ENCODE measurements at regions not wholly inside any gene's neighbourhood (a gene's known extent, or its start where the extent isn't known, plus 50 kb on each side); places are given as distances from the start of the nearest gene placed in this dataset.

- no peak for DNase-seq
Measured at GRCh38 chr6:156109713-156110112, 654.1 kb upstream of the NOX3 start.

GRCh38 chr6:156107624-156108101, 652.0 kb upstream of the NOX3 start:
- DNase-seq, result no peak

GRCh38 chr6:156102129-156102528, 646.5 kb upstream of the NOX3 start:
- no peak for DNase-seq

GRCh38 chr6:156098839-156099238, 643.2 kb upstream of the NOX3 start:
- no peak for DNase-seq

GRCh38 chr6:156087487-156087886, 631.8 kb upstream of the NOX3 start:
- no peak for DNase-seq

GRCh38 chr6:156082012-156082411, 626.4 kb upstream of the NOX3 start:
- DNase-seq, result no peak

GRCh38 chr6:156080371-156080770, 624.7 kb upstream of the NOX3 start:
- no peak for DNase-seq

GRCh38 chr6:156068881-156069280, 613.2 kb upstream of the NOX3 start:
- DNase-seq, result no peak

- no peak for DNase-seq
Measured at GRCh38 chr6:156065849-156066248, 610.2 kb upstream of the NOX3 start.

GRCh38 chr6:156062091-156062563, 606.5 kb upstream of the NOX3 start:
- no peak for DNase-seq

- no peak for DNase-seq
Measured at GRCh38 chr6:156061465-156061864, 605.8 kb upstream of the NOX3 start.

- no peak for DNase-seq
Measured at GRCh38 chr6:156060013-156060412, 604.4 kb upstream of the NOX3 start.

- no peak for DNase-seq
Measured at GRCh38 chr6:156058356-156058755, 602.7 kb upstream of the NOX3 start.

GRCh38 chr6:156057869-156058268, 602.2 kb upstream of the NOX3 start:
- DNase-seq, result no peak

- no peak for DNase-seq
Measured at GRCh38 chr6:156056085-156056484, 600.4 kb upstream of the NOX3 start.

GRCh38 chr6:156053626-156054025, 598.0 kb upstream of the NOX3 start:
- DNase-seq, result no peak

GRCh38 chr6:156046841-156047449, 591.3 kb upstream of the NOX3 start:
- no peak for DNase-seq

- DNase-seq, result no peak
Measured at GRCh38 chr6:156046268-156046665, 590.6 kb upstream of the NOX3 start.

- no peak for DNase-seq
Measured at GRCh38 chr6:156045401-156046267, 590.0 kb upstream of the NOX3 start.

- DNase-seq, result no peak
Measured at GRCh38 chr6:156033598-156033997, 578.0 kb upstream of the NOX3 start.

GRCh38 chr6:156031516-156031915, 575.9 kb upstream of the NOX3 start:
- no peak for DNase-seq

GRCh38 chr6:156030053-156030452, 574.4 kb upstream of the NOX3 start:
- no peak for DNase-seq

- no peak for DNase-seq
Measured at GRCh38 chr6:156029286-156029985, 573.8 kb upstream of the NOX3 start.
